LNCAP (cell line): ENCODE measurements at regions not wholly inside any gene's neighbourhood (a gene's known extent, or its start where the extent isn't known, plus 50 kb on each side); places are given as distances from the start of the nearest gene placed in this dataset.

Source experiments
- TF ChIP-seq, protein P1 (sequence below): fragments of 450-650 bp; IDR thresholded peaks from 2 replicates; pipeline ENCODE4 v1.5.1; 2017; ENCODE audit warnings: mild to moderate bottlenecking

DNA sequence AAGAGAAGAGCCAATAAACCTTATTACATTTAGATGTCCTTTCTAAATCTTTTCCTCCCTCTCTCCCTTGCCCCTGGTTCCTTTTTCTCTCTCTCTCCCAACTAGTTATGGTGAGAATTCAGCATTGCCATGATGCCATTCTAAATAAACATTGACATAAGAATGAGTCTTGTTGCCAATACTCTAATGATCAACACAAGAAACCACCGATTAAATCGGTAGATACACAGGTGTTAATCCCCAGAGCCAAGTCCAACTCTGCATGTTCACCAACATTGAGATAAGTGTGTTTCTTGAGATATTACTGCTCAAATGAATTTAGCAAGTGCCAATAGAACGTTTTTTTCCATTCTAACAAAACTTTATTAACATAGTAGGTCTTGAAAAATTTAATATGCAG lies 412.1 kb downstream of the KCNJ2 start:
- TF ChIP-seq, protein P1, sequence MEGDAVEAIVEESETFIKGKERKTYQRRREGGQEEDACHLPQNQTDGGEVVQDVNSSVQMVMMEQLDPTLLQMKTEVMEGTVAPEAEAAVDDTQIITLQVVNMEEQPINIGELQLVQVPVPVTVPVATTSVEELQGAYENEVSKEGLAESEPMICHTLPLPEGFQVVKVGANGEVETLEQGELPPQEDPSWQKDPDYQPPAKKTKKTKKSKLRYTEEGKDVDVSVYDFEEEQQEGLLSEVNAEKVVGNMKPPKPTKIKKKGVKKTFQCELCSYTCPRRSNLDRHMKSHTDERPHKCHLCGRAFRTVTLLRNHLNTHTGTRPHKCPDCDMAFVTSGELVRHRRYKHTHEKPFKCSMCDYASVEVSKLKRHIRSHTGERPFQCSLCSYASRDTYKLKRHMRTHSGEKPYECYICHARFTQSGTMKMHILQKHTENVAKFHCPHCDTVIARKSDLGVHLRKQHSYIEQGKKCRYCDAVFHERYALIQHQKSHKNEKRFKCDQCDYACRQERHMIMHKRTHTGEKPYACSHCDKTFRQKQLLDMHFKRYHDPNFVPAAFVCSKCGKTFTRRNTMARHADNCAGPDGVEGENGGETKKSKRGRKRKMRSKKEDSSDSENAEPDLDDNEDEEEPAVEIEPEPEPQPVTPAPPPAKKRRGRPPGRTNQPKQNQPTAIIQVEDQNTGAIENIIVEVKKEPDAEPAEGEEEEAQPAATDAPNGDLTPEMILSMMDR, result no peak

DNA sequence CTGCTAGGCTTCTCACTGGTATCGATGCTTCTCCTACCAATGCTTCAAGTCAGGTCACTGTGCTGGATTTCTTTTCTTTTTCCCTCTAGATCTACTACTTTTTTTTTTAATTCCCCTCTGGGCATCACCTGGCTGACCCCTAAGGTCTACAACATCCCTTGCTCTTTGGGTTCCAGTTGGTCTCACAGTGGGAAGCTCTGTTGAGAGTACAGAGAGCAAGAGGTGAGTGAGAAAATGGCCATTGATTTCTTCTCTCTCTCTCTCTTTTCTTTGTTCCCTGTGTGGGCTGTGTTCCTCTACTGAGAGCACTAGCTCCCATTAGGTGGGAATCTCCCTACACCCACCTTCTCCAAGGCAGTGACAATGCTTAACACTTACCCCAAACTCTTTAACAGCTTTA lies 413.4 kb downstream of the KCNJ2 start:
- TF ChIP-seq, protein P1, result no peak

DNA sequence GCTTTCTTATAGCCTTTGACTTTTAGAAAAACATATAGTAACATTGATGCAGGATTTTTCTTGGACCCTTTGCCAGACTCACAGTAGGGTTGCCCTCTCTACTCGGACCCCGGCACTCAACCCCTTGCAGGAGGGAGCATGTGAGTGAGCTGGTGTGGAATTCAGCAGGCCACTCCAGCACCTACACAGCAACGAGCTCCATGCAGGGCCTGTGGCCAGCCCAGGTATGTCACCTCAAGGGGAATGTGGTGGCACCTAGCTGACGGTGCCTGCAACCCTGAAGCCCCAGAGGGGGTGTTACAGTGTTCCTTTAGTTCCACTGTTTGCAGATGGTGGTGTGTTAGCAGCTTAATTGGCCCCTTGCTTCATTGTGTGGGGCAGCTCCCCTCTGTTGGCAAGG lies 414.9 kb downstream of the KCNJ2 start:
- TF ChIP-seq, protein P1, result no peak

DNA sequence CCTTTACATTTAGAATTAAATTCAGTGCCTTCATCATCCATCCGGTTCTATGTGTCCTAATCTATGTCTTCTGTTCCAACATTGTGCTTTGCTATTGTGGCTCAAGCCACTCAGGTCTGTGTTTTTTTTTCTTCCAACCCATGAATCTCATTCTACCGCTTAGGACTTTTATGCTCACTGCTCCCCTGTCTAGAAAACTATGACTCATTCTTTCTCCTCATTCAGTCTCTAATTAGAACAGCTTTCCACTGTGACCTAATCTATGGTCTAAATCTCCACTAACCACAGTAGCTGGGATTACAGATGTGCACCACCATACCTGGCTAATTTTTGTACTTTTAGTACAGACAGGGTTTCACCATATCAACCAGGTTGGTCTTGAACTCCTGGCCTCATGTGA lies 418.7 kb downstream of the KCNJ2 start:
- TF ChIP-seq, protein P1, result no peak

DNA sequence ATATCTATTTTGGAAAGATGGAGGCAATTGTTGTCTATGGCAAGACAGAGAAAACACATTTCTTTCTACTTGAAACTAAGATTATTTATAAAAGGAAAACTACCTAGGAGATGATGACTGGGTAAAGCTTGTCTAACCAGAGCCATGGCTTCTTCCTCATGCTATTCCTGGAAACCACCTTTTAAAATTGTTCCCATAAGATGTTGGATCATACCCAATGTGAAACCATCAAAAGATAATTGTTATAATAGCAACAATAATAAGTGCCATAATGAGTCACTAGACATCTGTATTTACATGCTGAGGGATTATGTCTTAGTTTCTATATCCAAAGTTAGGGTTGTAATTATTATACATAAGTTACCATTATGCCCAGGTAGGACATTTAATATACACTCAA lies 428.4 kb downstream of the KCNJ2 start:
- TF ChIP-seq, protein P1, result no peak

DNA sequence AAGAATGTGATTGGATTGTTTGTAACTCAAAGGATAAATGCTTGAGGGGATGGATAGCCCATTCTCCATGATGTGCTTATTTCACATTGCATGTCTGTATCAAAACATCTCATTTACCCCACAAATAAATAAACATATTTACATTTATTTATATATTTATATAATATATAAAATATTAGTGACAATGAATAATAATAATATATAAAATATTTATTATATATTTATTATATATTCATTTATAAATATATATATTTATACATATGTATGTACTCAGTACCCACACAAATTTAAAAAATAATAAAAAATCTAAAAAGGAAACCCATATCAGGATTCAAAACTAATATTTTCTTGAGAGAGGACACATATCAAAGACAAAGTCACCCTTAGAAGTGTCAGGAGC lies 429.9 kb downstream of the KCNJ2 start:
- TF ChIP-seq, protein P1, result no peak

DNA sequence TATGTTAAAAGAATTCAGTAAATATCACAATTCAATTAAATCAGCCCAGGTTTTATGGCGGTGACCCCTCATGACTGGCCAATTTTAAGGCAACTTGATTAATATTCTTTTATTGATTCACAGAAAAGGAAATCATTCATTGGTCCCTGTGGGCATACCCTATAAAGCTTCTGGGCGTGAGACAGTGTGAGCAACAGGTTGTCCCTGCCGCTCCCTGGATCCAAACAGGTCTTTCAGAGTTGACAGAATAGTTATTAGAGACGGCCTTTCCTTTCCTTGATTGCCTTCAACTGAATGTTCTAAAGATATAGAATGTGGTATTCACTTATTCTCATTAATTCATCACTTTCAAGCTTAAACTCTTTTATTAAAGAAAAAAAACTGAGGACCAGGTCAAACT lies 433.9 kb downstream of the KCNJ2 start:
- TF ChIP-seq, protein P1, result no peak

DNA sequence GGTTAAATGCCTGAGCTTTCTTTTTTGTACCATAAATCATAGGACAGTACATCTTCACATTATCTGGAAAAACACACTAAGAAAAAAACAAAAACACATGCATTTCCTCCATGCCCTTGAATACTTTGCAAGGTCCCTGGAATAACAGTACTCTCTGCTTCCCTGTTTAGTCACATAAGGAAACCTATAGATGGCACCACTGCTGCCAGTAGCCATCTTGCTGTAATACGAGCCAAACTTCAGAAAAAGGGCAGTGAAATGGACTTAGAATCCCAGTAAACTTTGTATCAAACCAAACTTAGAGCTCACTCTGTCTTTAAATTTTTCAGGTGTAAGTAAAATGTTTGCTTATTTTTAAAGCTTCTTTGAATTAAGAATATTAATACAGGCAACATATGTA lies 435.5 kb downstream of the KCNJ2 start:
- TF ChIP-seq, protein P1, result no peak
